Gastrocnemius medialis (tissue), 4 donors: ENCODE measurements at regions not wholly inside any gene's neighbourhood (a gene's known extent, or its start where the extent isn't known, plus 50 kb on each side); places are given as distances from the start of the nearest gene placed in this dataset.

Experiments
- POLR2A ChIP-seq, 2 donors: fragments of 450-650 bp; IDR thresholded peaks; one replicate each; pipeline ENCODE4 v1.6.1; 2017; ENCODE audit warnings: antibody characterized with exemption in 2 of 2, mild to moderate bottlenecking in 2 of 2, moderate library complexity in 2 of 2
- TF ChIP-seq, protein P1 (sequence below), 5 experiments: fragments of 450-650 bp in 3 of 5; fragments of 200-600 bp in 2 of 5; sonication (generic) in 2 of 5; IDR thresholded peaks in 4 of 5; conservative IDR thresholded peaks in 1 of 5; 1 replicate in 4 of 5; 2 replicates in 1 of 5; pipeline ENCODE4 v1.5.1; 2016 to 2019; ENCODE audit warnings: antibody characterized with exemption in 5 of 5, mild to moderate bottlenecking in 3 of 5, moderate library complexity in 3 of 5

DNA sequence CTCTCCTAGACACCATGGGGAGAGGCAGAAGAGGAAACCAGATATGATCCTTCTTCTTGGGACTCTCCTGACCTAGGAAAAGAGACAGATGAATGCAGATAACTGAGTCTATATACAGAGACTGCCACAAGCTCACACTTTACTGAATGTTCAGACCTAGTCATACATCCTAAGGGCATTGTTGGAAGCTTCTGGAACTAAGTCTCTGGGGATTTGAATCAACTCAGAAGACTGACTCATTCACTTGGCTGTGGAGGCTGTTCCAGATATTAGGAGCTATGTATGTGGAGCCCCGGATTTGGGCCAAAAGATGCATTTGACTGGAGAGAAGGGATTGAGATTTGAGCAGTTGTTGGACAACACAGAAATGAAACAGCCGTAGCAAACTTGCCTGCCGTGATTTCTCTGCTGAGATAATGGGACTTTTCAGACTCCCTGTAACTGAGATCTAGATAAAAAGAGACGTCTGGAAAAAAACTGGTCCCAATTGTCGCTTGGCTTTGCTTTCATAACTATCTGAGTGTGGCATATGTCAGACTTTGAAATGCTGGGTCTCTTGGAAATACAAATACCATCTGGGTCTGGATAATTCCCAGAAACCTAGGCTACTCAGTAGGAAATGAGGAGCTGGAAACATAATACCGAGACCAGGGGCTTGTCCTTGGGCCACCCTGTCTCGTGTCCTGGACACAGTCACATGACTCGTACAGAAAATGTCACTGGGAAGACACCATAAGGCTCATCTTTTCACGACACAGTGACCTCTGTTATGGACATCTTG, 396.8 kb downstream of the NUAK1 start:
- TF ChIP-seq, protein P1, sequence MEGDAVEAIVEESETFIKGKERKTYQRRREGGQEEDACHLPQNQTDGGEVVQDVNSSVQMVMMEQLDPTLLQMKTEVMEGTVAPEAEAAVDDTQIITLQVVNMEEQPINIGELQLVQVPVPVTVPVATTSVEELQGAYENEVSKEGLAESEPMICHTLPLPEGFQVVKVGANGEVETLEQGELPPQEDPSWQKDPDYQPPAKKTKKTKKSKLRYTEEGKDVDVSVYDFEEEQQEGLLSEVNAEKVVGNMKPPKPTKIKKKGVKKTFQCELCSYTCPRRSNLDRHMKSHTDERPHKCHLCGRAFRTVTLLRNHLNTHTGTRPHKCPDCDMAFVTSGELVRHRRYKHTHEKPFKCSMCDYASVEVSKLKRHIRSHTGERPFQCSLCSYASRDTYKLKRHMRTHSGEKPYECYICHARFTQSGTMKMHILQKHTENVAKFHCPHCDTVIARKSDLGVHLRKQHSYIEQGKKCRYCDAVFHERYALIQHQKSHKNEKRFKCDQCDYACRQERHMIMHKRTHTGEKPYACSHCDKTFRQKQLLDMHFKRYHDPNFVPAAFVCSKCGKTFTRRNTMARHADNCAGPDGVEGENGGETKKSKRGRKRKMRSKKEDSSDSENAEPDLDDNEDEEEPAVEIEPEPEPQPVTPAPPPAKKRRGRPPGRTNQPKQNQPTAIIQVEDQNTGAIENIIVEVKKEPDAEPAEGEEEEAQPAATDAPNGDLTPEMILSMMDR (IDR thresholded peaks at IDR 0.05 in 4 of 5, conservative IDR thresholded peaks at IDR 0.05 in 1 of 5): no peak
- TF ChIP-seq POLR2A (IDR thresholded peaks at IDR 0.05): no peak
